DOHH2 (cell line): ENCODE measurements at regions not wholly inside any gene's neighbourhood (a gene's known extent, or its start where the extent isn't known, plus 50 kb on each side); places are given as distances from the start of the nearest gene placed in this dataset.
"Not testable (repeated sequence)": the region's sequence is repeated elsewhere in the genome, so short reads cannot be mapped to it uniquely, and the experiment has no call there.

Source experiments
- H3F3A ChIP-seq: fragments of 200-600 bp; sonication (generic), shearing (Covaris generic); 2 replicates; pipeline ENCODE4 v1.6.0; 2016; ENCODE audit warnings: antibody characterized with exemption, mild to moderate bottlenecking; ENCODE audit not compliant: control insufficient read depth, insufficient read depth
- H3K27ac ChIP-seq: fragments of 200-600 bp; sonication (generic); 2 replicates; pipeline ENCODE4 v1.5.1; 2014; ENCODE audit warnings: low read depth, mild to moderate bottlenecking, low read length, moderate library complexity
- H3K27me3 ChIP-seq: fragments of 200-600 bp; sonication (generic); 2 replicates; pipeline ENCODE4 v1.6.1; 2014; ENCODE audit warnings: mild to moderate bottlenecking, low read length, mixed read lengths; ENCODE audit not compliant: control insufficient read depth
- H3K36me3 ChIP-seq: fragments of 200-600 bp; sonication (generic); 2 replicates; pipeline ENCODE4 v1.6.1; 2014; ENCODE audit warnings: mild to moderate bottlenecking, low read length, moderate library complexity, mixed read lengths; ENCODE audit not compliant: control insufficient read depth
- H3K4me1 ChIP-seq: fragments of 200-600 bp; sonication (generic); 2 replicates; pipeline ENCODE4 v1.6.1; 2014; ENCODE audit warnings: mild to moderate bottlenecking, low read length, mixed read lengths; ENCODE audit not compliant: control insufficient read depth
- H3K4me2 ChIP-seq: fragments of 200-600 bp; sonication (generic); 2 replicates; pipeline ENCODE4 v1.6.0; 2014; ENCODE audit warnings: mild to moderate bottlenecking, low read length, moderate library complexity
- H3K4me3 ChIP-seq: fragments of 200-600 bp; sonication (generic); 2 replicates; pipeline ENCODE4 v1.5.1; 2014; ENCODE audit warnings: mild to moderate bottlenecking, low read length, mixed read lengths
- H3K79me2 ChIP-seq: fragments of 200-600 bp; sonication (generic); 2 replicates; pipeline ENCODE4 v1.6.1; 2014; ENCODE audit warnings: mild to moderate bottlenecking, low read length, mixed read lengths; ENCODE audit not compliant: control insufficient read depth
- H3K9me2 ChIP-seq: fragments of 200-600 bp; sonication (generic); replicated peaks from 2 replicates; pipeline ENCODE4 v1.6.1; 2014; ENCODE audit warnings: mild to moderate bottlenecking, low read length, mixed read lengths; ENCODE audit not compliant: control insufficient read depth
- H3K9me3 ChIP-seq: fragments of 200-600 bp; sonication (generic); 2 replicates; pipeline ENCODE4 v1.6.1; 2014; ENCODE audit warnings: antibody characterized with exemption, low read length, mixed read lengths; ENCODE audit not compliant: control insufficient read depth, insufficient read depth
- H4K20me1 ChIP-seq: fragments of 200-600 bp; sonication (generic); 2 replicates; pipeline ENCODE4 v1.6.0; 2014; ENCODE audit warnings: low read depth, mild to moderate bottlenecking, antibody characterized with exemption, low read length, moderate library complexity; ENCODE audit not compliant: control insufficient read depth, insufficient read depth
- CTCF ChIP-seq: fragments of 200-600 bp; sonication (generic); IDR thresholded peaks from one replicate; pipeline ENCODE4 v1.5.1; 2014; ENCODE audit warnings: antibody characterized with exemption, mild to moderate bottlenecking, low read depth, low read length; ENCODE audit not compliant: poor library complexity, severe bottlenecking
- EZH2phosphoT487 ChIP-seq: fragments of 200-600 bp; sonication (generic); IDR thresholded peaks from 2 replicates; pipeline ENCODE4 v1.6.1; 2017; ENCODE audit warnings: borderline replicate concordance, mild to moderate bottlenecking, antibody characterized with exemption, low read length, moderate library complexity, mixed read lengths

- Histone ChIP-seq H3K9me3 (no peaks in the 10 kb centered on the region; the same call in 1 of the 2 replicates), H3K36me3 (no peaks in the 10 kb centered on the region), H3K9me2 (no peaks in the 10 kb centered on the region), H3K27ac (no peak overlapping the region), H4K20me1 (no peaks in the 10 kb centered on the region), H3K4me1 (no peaks in the 10 kb centered on the region), H3K27me3 (no peaks in the 10 kb centered on the region), H3K4me3 (no peak overlapping the region), H3K4me2 (no peak overlapping the region), H3K79me2 (no peaks in the 10 kb centered on the region), H3F3A (no peaks in the 10 kb centered on the region)
- TF ChIP-seq CTCF = no peak
- TF ChIP-seq EZH2phosphoT487 = no peak
Measured at GRCh38 chr6:66264376-66264775, 557.4 kb upstream of the EYS start.

DNA sequence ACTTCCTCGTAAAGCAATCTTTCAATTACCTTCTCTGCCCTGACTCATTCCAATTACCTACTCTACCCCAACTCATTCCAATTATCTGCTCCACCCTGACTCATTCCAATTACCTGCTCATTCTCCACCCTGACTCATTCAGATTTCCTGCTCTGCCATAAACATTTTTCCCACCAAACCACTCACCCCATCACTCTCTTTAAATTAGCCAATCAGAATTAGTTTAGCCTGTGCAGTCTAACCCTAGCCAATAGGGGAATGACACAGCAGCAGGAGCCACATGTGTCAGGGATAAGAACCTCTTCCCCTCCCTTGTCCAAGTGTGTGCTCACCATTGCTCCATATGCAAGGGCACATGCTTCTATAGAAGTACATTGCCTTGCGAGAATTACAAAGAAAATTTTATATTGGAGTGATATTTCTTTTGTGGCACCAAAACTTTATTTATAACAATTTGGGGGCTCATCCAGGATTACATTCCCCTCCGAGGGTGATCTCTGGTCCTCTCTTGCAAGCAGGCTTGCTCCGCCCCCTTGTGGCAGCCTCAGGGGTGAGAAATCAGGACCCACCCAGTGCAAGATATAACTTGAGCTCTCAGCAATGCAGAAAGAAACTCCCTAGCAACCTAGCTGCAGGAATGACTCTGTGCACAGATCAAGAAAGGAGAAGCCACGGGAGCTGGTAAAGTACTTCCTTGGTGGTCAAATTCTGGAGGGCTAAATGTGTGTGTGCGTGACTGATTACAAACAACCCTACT, 551.9 kb upstream of the EYS start:
- not testable (repeated sequence) for H3F3A ChIP-seq, H3K36me3 ChIP-seq, H3K79me2 ChIP-seq, H3K9me3 ChIP-seq, H4K20me1 ChIP-seq, H3K4me1 ChIP-seq, H3K27ac ChIP-seq, H3K27me3 ChIP-seq, H3K4me3 ChIP-seq, H3K4me2 ChIP-seq, H3K9me2 ChIP-seq
- TF ChIP-seq CTCF = peak; percentile 18

DNA sequence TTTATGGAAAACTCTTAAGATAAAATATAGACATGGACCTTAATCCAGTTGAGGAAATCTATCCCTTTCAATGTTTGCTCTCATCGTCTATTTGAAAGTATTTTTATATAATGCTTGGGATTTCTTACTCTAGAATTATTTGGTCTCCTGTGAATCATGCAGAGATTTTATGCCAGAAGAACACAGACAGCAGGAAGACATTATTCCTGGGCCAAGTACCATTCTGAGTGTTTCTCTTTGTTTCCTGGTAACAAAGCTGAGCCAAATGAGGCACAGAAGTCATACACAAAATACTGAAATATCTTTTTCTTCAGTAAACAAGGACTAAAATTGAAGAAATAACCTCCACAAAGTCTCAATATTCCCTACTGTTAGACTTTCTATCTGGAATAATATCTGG, 538.2 kb upstream of the EYS start:
- H3K27ac ChIP-seq = no peak overlapping the region
- no peak for TF ChIP-seq CTCF
- no peak for TF ChIP-seq EZH2phosphoT487
- no peaks in the 10 kb centered on the region for H3K79me2 ChIP-seq
- H3K9me3 ChIP-seq = no peaks in the 10 kb centered on the region
- no peaks in the 10 kb centered on the region for H4K20me1 ChIP-seq
- no peak overlapping the region for H3K4me2 ChIP-seq
- no peaks in the 10 kb centered on the region for H3K4me1 ChIP-seq
- H3K27me3 ChIP-seq = no peaks in the 10 kb centered on the region
- H3K36me3 ChIP-seq = no peaks in the 10 kb centered on the region
- no peaks in the 10 kb centered on the region for H3F3A ChIP-seq
- no peaks in the 10 kb centered on the region for H3K9me2 ChIP-seq
- no peak overlapping the region for H3K4me3 ChIP-seq
